HL-60 (cell line): ENCODE measurements at regions not wholly inside any gene's neighbourhood (a gene's known extent, or its start where the extent isn't known, plus 50 kb on each side); places are given as distances from the start of the nearest gene placed in this dataset.
A peak's percentile ranks its signal among the peaks of the same experiment; 100 is the strongest.

Source experiments
- DNase-seq, 2 experiments: peaks; one replicate each; pipeline ENCODE4 v3.0.0-alpha.2; 2010 to 2020; ENCODE audit warnings: low read depth in 1 of 2, low spot score in 1 of 2
- H3K27ac ChIP-seq: fragments of 250-450 bp; sonication (Bioruptor Pico); replicated peaks from 2 replicates; pipeline ENCODE4 v1.5.1; 2020; ENCODE audit warnings: mild to moderate bottlenecking, moderate library complexity
- H3K27me3 ChIP-seq: fragments of 250-450 bp; sonication (Bioruptor Pico); 2 replicates; pipeline ENCODE4 v1.5.1; 2021; ENCODE audit warnings: mild to moderate bottlenecking, moderate library complexity; ENCODE audit not compliant: insufficient read depth, poor library complexity, severe bottlenecking
- H3K4me3 ChIP-seq: replicated peaks from 2 replicates; pipeline ENCODE4 v1.5.1; 2011; ENCODE audit warnings: mild to moderate bottlenecking, control low read depth, low read length; ENCODE audit not compliant: insufficient read depth
- CTCF ChIP-seq: IDR thresholded peaks from one replicate; pipeline ENCODE4 v1.5.1; 2011; ENCODE audit warnings: low read length, control low read depth, inconsistent platforms; ENCODE audit not compliant: insufficient read depth
- GABPA ChIP-seq: IDR thresholded peaks from 2 replicates; pipeline ENCODE4 v1.6.1; 2012; ENCODE audit warnings: low read depth
- POLR2AphosphoS5 ChIP-seq: IDR thresholded peaks from 2 replicates; pipeline ENCODE4 v1.6.1; 2012; ENCODE audit warnings: low read depth
- SPI1 ChIP-seq: IDR thresholded peaks from 2 replicates; pipeline ENCODE4 v1.6.1; 2012; ENCODE audit warnings: low read depth, mild to moderate bottlenecking, borderline replicate concordance
- TF ChIP-seq, protein P1 (sequence below): IDR thresholded peaks from 2 replicates; pipeline ENCODE4 v1.6.1; 2012; ENCODE audit warnings: low read depth; ENCODE audit not compliant: insufficient replicate concordance

DNA sequence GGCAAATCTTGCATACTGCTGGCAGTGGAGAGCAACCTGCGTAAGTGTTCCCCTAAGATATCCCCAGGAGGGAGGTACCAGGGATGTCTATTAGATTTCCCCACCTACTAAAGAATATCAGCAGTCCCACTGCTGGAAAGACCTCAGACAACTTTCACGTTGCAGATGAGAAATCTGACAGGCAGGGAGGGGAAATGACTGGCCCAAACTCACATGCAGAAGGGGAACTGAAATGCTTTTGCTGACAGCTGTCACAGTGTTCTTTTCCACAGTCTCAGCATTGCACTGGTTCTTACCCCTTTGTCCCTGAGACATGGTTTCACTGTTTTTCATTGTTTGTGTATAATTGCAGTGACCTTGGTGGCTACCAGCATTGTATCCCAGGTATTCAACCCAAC is 84.8 kb upstream of the ATP1A1 start:
- Histone ChIP-seq H3K4me3 (no peak overlapping the region), H3K27ac (no peak overlapping the region), H3K27me3 (no peaks in the 10 kb centered on the region)
- no peak for DNase-seq
- TF ChIP-seq POLR2AphosphoS5 = no peak
- peak; percentile 51; the same call in 1 of the 2 replicates for TF ChIP-seq SPI1

GRCh38 chr1:116289193-116289592 is 83.9 kb upstream of the ATP1A1 start:
- Histone ChIP-seq H3K4me3 (no peak overlapping the region), H3K27ac (no peak overlapping the region), H3K27me3 (no peaks in the 10 kb centered on the region)
- no peak for DNase-seq
- TF ChIP-seq, protein P1, sequence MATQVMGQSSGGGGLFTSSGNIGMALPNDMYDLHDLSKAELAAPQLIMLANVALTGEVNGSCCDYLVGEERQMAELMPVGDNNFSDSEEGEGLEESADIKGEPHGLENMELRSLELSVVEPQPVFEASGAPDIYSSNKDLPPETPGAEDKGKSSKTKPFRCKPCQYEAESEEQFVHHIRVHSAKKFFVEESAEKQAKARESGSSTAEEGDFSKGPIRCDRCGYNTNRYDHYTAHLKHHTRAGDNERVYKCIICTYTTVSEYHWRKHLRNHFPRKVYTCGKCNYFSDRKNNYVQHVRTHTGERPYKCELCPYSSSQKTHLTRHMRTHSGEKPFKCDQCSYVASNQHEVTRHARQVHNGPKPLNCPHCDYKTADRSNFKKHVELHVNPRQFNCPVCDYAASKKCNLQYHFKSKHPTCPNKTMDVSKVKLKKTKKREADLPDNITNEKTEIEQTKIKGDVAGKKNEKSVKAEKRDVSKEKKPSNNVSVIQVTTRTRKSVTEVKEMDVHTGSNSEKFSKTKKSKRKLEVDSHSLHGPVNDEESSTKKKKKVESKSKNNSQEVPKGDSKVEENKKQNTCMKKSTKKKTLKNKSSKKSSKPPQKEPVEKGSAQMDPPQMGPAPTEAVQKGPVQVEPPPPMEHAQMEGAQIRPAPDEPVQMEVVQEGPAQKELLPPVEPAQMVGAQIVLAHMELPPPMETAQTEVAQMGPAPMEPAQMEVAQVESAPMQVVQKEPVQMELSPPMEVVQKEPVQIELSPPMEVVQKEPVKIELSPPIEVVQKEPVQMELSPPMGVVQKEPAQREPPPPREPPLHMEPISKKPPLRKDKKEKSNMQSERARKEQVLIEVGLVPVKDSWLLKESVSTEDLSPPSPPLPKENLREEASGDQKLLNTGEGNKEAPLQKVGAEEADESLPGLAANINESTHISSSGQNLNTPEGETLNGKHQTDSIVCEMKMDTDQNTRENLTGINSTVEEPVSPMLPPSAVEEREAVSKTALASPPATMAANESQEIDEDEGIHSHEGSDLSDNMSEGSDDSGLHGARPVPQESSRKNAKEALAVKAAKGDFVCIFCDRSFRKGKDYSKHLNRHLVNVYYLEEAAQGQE = no peak
- no peak for TF ChIP-seq GABPA

DNA sequence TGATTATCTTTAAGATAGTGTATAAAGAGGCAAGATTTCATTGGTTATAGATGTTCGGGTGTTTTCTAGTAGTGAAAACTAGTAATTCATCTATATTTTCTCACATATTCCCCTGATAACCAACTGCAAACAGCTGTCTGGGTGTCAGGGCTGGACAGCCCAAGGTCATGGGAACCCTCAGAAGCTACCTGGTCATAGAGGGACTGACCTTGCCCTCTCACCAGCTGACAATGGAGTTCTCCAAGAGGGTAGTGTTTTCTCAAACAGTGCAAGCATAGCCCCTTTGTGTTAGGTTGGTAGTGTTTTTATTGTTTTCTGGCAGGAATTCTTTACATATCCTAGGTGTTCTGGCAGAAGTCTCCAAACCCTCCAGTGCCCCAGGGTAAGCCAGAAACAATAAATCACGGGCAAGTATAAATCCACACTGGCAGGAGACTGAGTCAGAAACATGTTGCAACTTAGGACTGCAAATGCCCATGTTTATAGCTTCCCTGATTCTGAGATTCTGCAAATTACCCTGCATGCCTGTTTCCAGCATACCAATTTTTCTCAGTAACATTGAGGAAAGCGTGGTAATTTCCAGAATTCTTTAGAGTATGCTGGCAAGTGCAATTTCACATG is 82.8 kb upstream of the ATP1A1 start:
- no peak for DNase-seq
- H3K27me3 ChIP-seq = no peaks in the 10 kb centered on the region
- no peak overlapping the region for H3K27ac ChIP-seq
- TF ChIP-seq, protein P1 = no peak
- no peak for TF ChIP-seq POLR2AphosphoS5
- TF ChIP-seq GABPA = no peak
- no peak for TF ChIP-seq SPI1
- no peak for TF ChIP-seq CTCF
- H3K4me3 ChIP-seq = no peak overlapping the region

- no peaks in the 10 kb centered on the region for H3K27me3 ChIP-seq
- no peak overlapping the region for H3K27ac ChIP-seq
- no peak for DNase-seq
- TF ChIP-seq CTCF = no peak
- no peak for TF ChIP-seq SPI1
- TF ChIP-seq POLR2AphosphoS5 = no peak
- TF ChIP-seq, protein P1 = no peak
- TF ChIP-seq GABPA = no peak
- H3K4me3 ChIP-seq = no peak overlapping the region
These were observed 82.0 kb upstream of the ATP1A1 start for GRCh38 chr1:116291024-116291423.
